ENCODE measurements at regions not wholly inside any gene's neighbourhood (a gene's known extent, or its start where the extent isn't known, plus 50 kb on each side); places are given as distances from the start of the nearest gene placed in this dataset.

DNA sequence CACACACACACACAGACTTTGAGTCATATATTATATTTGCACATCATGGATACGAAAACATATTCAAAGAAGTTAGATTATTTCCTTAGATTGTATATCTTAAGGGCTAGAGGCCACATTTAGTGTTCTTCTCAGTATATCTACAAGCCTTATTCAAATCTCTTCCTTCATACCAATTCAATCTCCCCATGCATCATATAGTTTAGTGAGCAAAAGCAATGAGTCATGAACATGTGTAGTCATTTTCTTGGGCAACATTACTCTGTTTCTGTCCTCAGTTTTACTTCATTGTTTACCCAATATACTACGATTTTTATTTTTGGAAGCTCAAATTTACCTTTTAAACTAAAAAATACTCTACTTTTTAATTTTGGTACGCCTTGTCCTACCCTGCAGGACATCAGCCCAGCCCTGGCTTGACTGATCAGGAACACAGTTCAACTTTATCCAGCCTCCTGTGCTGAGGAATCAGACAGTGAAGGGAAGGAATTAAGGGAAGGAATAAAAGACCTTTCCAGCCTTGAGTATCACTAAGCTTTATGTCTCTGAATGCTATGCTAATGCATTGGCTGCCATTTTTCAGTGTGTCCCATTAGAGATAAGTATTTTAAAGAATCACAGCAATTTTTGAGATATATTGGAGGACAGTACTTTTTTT is 101.7 kb upstream of the FST start:
- TF ChIP-seq, protein P1, sequence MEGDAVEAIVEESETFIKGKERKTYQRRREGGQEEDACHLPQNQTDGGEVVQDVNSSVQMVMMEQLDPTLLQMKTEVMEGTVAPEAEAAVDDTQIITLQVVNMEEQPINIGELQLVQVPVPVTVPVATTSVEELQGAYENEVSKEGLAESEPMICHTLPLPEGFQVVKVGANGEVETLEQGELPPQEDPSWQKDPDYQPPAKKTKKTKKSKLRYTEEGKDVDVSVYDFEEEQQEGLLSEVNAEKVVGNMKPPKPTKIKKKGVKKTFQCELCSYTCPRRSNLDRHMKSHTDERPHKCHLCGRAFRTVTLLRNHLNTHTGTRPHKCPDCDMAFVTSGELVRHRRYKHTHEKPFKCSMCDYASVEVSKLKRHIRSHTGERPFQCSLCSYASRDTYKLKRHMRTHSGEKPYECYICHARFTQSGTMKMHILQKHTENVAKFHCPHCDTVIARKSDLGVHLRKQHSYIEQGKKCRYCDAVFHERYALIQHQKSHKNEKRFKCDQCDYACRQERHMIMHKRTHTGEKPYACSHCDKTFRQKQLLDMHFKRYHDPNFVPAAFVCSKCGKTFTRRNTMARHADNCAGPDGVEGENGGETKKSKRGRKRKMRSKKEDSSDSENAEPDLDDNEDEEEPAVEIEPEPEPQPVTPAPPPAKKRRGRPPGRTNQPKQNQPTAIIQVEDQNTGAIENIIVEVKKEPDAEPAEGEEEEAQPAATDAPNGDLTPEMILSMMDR (IDR thresholded peaks at IDR 0.05; ENCODE audit: low read depth, low read length, missing control alignments) = no peak
- no peak overlapping the region for H3K4me3 ChIP-seq (replicated peaks; ENCODE audit: low read depth, low read length)
- no peak for DNase-seq (ENCODE audit: extremely low read depth, low read depth)

DNA sequence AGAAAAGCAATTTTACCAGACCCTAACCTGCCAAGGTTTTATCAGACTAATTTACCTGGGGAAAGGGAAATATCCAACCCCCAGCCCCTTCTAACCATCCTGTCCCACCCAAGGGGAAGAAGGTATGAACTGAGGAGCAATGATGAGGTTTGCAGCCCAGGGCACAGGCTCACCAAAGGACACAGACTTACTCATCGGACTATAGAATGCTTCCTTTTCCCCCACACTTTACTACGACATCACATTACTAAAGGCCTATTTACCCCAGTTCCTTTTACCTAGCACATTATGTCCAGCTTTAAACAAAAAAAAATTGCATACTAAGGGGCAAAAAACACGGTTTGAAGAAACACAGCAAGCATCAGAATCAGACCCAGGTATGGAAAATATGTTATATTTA is 94.1 kb upstream of the FST start:
- TF ChIP-seq, protein P1 (IDR thresholded peaks at IDR 0.05; ENCODE audit: low read depth, low read length, missing control alignments) = no peak
- DNase-seq (ENCODE audit: extremely low read depth, low read depth) = no peak
- no peak overlapping the region for H3K4me3 ChIP-seq (replicated peaks; ENCODE audit: low read depth, low read length)

DNA sequence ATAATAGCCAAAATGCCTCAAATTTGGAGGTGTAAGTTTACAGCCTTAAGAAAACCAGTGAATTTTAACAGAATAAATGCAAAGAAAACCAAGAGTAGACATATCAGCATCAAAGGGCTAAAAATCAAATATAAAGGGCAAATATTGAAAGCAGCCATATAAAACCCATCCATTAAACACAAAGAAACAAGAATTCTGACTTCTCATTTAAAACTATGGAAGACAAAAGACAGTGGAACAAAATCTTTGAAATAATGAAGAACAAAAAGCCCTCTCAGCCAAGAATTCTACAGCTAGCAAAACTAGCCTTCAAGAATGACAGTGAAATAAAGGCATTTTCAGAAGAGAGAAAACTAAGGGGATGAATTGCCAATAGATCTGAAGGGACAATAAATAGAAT is 91.3 kb upstream of the FST start:
- TF ChIP-seq, protein P1 (IDR thresholded peaks at IDR 0.05; ENCODE audit: low read depth, low read length, missing control alignments) = no peak
- no peak overlapping the region for H3K4me3 ChIP-seq (replicated peaks; ENCODE audit: low read depth, low read length)
- DNase-seq (ENCODE audit: extremely low read depth, low read depth) = no peak

DNA sequence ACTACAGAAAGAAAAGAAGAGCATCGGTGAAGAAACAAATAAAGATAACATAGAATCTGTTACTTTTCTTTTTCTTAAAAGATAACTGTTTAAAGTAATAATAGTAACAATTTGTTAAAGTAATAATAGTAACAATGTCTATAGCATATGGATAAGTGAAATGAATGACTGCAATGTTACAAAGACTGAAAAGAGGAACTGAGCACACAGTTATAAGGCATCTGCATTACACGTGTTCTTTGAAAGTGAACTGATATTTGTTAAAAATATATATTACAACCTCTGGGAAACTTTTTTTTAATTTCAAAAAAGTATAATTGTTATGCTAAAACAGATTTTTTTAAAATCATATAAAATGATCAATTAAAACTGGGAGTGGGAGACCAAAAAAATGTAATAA is 88.4 kb upstream of the FST start:
- DNase-seq (ENCODE audit: extremely low read depth, low read depth) = no peak
- H3K4me3 ChIP-seq (replicated peaks; ENCODE audit: low read depth, low read length) = no peak overlapping the region
- TF ChIP-seq, protein P1 (IDR thresholded peaks at IDR 0.05; ENCODE audit: low read depth, low read length, missing control alignments) = no peak

DNA sequence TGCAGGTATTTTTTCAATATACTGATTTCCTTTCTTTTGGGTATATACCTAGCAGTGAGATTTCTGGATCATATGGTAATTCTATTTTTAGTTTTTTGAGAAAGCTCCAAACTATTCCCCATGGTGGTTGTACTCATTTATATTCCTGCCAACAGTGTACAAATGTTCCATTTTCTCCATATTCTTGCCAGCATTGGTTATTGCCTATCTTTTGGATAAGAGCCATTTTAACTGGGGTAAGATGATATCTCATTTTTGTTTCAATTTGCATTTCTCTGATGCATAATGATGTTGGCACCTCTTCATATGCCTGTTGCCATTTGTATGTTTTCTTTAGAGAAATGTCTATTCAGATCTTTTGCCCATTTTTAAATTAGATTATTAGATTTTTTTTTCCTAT is 85.6 kb upstream of the FST start:
- no peak overlapping the region for H3K4me3 ChIP-seq (replicated peaks; ENCODE audit: low read depth, low read length)
- no peak for DNase-seq (ENCODE audit: extremely low read depth, low read depth)
- TF ChIP-seq, protein P1 (IDR thresholded peaks at IDR 0.05; ENCODE audit: low read depth, low read length, missing control alignments) = no peak

DNA sequence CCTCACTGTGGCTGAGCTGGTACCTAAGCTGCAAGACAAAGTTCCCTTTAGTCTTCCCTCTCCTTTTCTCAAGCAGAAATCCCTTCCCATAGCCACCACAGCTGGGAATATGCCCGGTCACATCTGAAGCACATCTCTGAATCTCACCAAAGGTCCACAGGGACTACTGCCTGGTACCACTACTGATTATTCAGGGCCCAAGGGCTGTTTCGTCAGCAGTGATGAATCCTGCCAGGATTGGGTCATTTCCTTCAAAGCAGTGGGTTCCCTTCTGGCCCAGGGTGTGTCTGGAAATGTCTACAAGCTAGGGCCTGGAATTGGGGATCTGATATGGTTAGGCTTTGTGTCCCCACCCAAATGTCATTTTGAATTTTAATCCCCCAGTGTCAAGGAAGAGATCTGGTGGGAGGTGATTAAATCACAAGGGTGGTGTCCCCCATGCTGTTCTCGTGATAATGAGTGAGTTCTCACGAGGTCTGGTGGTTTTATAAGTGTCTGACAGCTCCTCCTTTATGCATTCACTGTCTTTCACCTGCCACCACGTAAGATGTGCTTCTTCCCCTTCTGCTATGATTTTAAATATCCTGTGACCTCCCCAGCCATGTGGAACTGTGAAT is 83.2 kb upstream of the FST start:
- no peak overlapping the region for H3K4me3 ChIP-seq (replicated peaks; ENCODE audit: low read depth, low read length)
- DNase-seq (ENCODE audit: extremely low read depth, low read depth) = no peak
- TF ChIP-seq, protein P1 (IDR thresholded peaks at IDR 0.05; ENCODE audit: low read depth, low read length, missing control alignments) = no peak
